Bronchial epithelial cell (primary cell): ENCODE measurements at regions not wholly inside any gene's neighbourhood (a gene's known extent, or its start where the extent isn't known, plus 50 kb on each side); places are given as distances from the start of the nearest gene placed in this dataset.
"Not testable (repeated sequence)": the region's sequence is repeated elsewhere in the genome, so short reads cannot be mapped to it uniquely, and the experiment has no call there.

Source experiments
- DNase-seq: peaks from one replicate; pipeline ENCODE4 v3.0.0-alpha.2; 2010; ENCODE audit warnings: low read depth
- FAIRE-seq: peaks from 2 replicates; lab custom pipeline; 2011; peaks lifted over from hg19 to GRCh38; lab: Jason Lieb, UNC
- H3K27me3 ChIP-seq: 2 replicates; pipeline ENCODE4 v1.5.1; 2011; ENCODE audit warnings: low read length; ENCODE audit not compliant: control insufficient read depth, insufficient read depth
- H3K36me3 ChIP-seq: 2 replicates; pipeline ENCODE4 v1.5.1; 2011; ENCODE audit warnings: low read length; ENCODE audit not compliant: control insufficient read depth, insufficient read depth
- H3K4me3 ChIP-seq: 2 replicates; pipeline ENCODE4 v1.5.1; 2011; ENCODE audit warnings: mild to moderate bottlenecking, low read depth, low read length, control low read depth
- TF ChIP-seq, protein P1 (sequence below): IDR thresholded peaks from 2 replicates; pipeline ENCODE4 v1.5.1; 2011; ENCODE audit warnings: mild to moderate bottlenecking, moderate library complexity, low read length, control low read depth, inconsistent platforms; ENCODE audit not compliant: insufficient read depth, severe bottlenecking

- Histone ChIP-seq H3K27me3 (peaks cover 2% of the 10 kb centered on the region), H3K36me3 (no peaks in the 10 kb centered on the region), H3K4me3 (no peak overlapping the region)
- FAIRE-seq (no peak), DNase-seq (no peak)
- TF ChIP-seq, protein P1, sequence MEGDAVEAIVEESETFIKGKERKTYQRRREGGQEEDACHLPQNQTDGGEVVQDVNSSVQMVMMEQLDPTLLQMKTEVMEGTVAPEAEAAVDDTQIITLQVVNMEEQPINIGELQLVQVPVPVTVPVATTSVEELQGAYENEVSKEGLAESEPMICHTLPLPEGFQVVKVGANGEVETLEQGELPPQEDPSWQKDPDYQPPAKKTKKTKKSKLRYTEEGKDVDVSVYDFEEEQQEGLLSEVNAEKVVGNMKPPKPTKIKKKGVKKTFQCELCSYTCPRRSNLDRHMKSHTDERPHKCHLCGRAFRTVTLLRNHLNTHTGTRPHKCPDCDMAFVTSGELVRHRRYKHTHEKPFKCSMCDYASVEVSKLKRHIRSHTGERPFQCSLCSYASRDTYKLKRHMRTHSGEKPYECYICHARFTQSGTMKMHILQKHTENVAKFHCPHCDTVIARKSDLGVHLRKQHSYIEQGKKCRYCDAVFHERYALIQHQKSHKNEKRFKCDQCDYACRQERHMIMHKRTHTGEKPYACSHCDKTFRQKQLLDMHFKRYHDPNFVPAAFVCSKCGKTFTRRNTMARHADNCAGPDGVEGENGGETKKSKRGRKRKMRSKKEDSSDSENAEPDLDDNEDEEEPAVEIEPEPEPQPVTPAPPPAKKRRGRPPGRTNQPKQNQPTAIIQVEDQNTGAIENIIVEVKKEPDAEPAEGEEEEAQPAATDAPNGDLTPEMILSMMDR, result no peak
These were observed 259.8 kb downstream of the FAM43A start for GRCh38 chr3:194945508-194945907.

DNA sequence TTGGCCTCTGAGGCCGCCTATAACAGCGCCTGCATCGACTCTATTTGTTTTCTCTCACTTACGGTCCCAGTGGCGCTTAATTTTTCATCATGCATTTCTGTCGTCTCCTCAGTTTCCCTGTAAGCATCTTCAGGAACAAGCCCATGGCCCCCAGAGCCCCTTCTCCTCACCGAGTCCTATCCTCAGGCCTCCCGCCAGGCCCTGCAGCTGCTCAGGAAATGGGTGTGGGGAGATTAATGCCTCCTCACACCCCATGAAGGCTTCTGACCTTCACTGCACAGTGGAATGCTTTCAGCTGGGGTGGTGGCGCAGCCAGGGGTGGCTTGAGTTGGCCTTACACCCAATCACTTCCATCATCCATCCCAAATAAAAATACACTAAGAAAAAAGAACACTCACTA lies 260.4 kb downstream of the FAM43A start:
- TF ChIP-seq, protein P1, result no peak
- Histone ChIP-seq H3K27me3 (peaks cover 2% of the 10 kb centered on the region), H3K36me3 (no peaks in the 10 kb centered on the region), H3K4me3 (no peak overlapping the region)
- DNase-seq, result no peak
- no peak for FAIRE-seq

DNA sequence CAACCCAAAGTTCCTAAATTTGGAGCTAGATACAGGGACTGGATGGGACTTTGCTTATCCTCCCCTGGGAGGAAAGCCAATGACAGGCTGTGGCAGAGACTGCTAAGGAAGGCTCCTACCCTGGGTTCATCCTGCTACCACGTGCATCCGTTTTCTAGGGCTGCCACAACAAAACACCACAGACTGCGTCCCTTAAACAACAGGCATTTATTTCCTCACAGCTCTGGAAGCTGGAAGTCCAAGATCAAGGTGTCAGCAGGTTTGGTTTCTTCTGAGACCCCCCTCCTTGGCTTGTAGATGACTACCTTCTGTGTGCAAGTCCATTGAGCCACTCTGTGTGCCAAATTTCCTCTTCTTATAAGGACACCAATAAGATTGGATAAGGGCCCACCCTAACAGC lies 263.9 kb downstream of the FAM43A start:
- Histone ChIP-seq H3K36me3 (no peaks in the 10 kb centered on the region), H3K27me3 (peaks cover 4% of the 10 kb centered on the region), H3K4me3 (no peak overlapping the region)
- no peak for FAIRE-seq
- TF ChIP-seq, protein P1, result no peak
- DNase-seq, result no peak

- H3K4me3 ChIP-seq, result no peak overlapping the region
- TF ChIP-seq, protein P1, result no peak
- no peak for FAIRE-seq
- H3K27me3 ChIP-seq, result peaks cover 4% of the 10 kb centered on the region
- no peak for DNase-seq
- no peaks in the 10 kb centered on the region for H3K36me3 ChIP-seq
These were observed 265.4 kb downstream of the FAM43A start for GRCh38 chr3:194950906-194951628.

GRCh38 chr3:194951629-194951920 lies 265.9 kb downstream of the FAM43A start:
- not testable (repeated sequence) for DNase-seq, FAIRE-seq, H3K4me3 ChIP-seq, H3K27me3 ChIP-seq, H3K36me3 ChIP-seq

GRCh38 chr3:194951931-194952582 lies 266.4 kb downstream of the FAM43A start:
- H3K4me3 ChIP-seq, result no peak overlapping the region
- no peak for FAIRE-seq
- H3K36me3 ChIP-seq, result no peaks in the 10 kb centered on the region
- no peak for DNase-seq
- peaks cover 4% of the 10 kb centered on the region for H3K27me3 ChIP-seq
- TF ChIP-seq, protein P1, result no peak
